Effector memory CD4-positive, alpha-beta T cell (primary cell): ENCODE measurements at regions not wholly inside any gene's neighbourhood (a gene's known extent, or its start where the extent isn't known, plus 50 kb on each side); places are given as distances from the start of the nearest gene placed in this dataset.

ENCODE experiments used
- DNase-seq, 3 donors: peaks; one replicate each; pipeline ENCODE4 v3.0.0-alpha.2; 2020
- H3K27ac ChIP-seq: 2 replicates; pipeline ENCODE4 v1.7.0; 2013; ENCODE audit warnings: mild to moderate bottlenecking, low read length, moderate library complexity; ENCODE audit not compliant: insufficient read depth, poor library complexity, severe bottlenecking
- H3K27me3 ChIP-seq: replicated peaks from 2 replicates; pipeline ENCODE4 v1.7.0; 2013; ENCODE audit warnings: mild to moderate bottlenecking, low read length; ENCODE audit not compliant: insufficient read depth, control insufficient read depth, poor library complexity, severe bottlenecking
- H3K36me3 ChIP-seq: 2 replicates; pipeline ENCODE4 v1.7.0; 2013; ENCODE audit warnings: mild to moderate bottlenecking, low read length, moderate library complexity; ENCODE audit not compliant: control insufficient read depth, insufficient read depth
- H3K4me1 ChIP-seq: 2 replicates; pipeline ENCODE4 v1.7.0; 2013; ENCODE audit warnings: low read length, mild to moderate bottlenecking; ENCODE audit not compliant: control insufficient read depth, insufficient read depth, poor library complexity, severe bottlenecking
- H3K4me3 ChIP-seq: 2 replicates; pipeline ENCODE4 v1.7.0; 2013; ENCODE audit warnings: low read length, low read depth, mild to moderate bottlenecking; ENCODE audit not compliant: insufficient read depth, poor library complexity, severe bottlenecking
- H3K9me3 ChIP-seq: 2 replicates; pipeline ENCODE4 v1.7.0; 2013; ENCODE audit warnings: mild to moderate bottlenecking, low read length, moderate library complexity; ENCODE audit not compliant: control insufficient read depth

DNA sequence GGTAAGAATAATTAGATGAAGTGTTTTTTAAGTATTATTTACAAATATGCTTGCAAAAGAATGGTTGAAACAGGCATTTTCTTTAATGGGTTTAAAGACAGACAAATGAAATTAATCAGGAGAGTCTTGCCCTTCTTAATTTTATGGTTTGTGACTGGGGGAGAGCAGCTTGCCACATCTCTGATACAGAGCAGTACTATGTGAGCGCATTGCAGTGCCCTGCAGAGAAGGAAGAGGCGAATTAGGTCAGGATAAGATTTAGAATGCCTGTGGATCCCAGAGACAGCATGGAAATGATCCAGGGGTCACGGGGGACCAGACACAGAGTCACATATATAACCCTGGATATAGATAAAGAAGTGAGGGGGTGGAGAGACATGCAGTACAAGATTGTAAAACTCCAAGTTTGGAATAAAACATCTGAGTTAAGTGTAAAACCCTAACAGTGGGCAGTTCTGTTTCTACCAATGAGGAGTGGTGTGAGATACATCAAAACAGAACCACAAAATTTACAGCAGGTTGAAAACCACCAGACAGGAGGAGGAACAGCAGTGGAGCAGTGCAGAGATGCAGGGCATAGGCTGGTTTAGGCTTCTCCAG lies 125.5 kb downstream of the FAM204A start:
- Histone ChIP-seq H3K27ac (no peak overlapping the region), H3K4me3 (no peak overlapping the region), H3K4me1 (no peaks in the 10 kb centered on the region), H3K9me3 (no peaks in the 10 kb centered on the region), H3K27me3 (no peaks in the 10 kb centered on the region), H3K36me3 (no peaks in the 10 kb centered on the region)
- DNase-seq = no peak

DNA sequence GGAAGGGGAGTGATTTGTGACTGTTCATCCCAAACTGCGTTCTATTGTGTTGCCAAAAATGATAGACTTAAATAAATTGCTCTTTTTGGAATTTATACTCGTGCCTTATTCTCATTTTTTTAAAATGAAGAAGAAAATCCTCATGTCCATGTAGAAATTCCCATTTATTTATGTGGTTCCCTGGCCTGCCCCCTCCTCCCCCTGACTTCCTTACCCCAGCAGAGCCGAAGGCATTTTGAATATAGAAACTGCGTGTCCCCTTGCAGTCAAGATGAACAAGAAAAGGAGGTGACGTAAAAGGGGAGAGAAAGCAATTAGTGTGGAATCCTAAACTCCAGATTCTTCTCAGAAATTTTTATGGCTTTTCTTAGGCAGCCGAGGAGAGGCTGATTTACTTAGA lies 126.1 kb downstream of the FAM204A start:
- H3K4me1 ChIP-seq = no peaks in the 10 kb centered on the region
- DNase-seq = no peak
- H3K4me3 ChIP-seq = no peak overlapping the region
- no peak overlapping the region for H3K27ac ChIP-seq
- no peaks in the 10 kb centered on the region for H3K27me3 ChIP-seq
- H3K9me3 ChIP-seq = no peaks in the 10 kb centered on the region
- no peaks in the 10 kb centered on the region for H3K36me3 ChIP-seq

DNA sequence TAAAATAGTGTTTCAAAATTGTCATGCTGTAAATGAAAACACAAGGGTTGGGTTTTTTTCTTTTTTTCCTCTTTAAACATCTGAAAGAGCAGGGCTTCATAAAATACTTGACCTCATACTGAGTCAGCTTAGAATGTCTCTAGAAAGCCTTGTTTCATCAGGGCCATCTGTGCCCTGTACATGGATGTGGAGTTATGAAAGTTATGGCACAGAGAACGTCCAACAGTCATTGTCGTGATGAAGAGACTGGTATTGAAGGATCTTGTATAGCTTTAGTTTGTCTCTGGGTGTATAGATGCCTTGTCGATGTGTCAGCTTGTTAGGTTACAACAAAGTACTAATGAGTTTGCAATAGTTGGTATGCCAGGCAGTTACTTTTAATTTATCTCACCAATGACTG lies 127.3 kb downstream of the FAM204A start:
- Histone ChIP-seq H3K4me3 (no peak overlapping the region), H3K4me1 (no peaks in the 10 kb centered on the region), H3K27ac (no peak overlapping the region), H3K27me3 (no peaks in the 10 kb centered on the region), H3K36me3 (no peaks in the 10 kb centered on the region), H3K9me3 (no peaks in the 10 kb centered on the region)
- DNase-seq = no peak

DNA sequence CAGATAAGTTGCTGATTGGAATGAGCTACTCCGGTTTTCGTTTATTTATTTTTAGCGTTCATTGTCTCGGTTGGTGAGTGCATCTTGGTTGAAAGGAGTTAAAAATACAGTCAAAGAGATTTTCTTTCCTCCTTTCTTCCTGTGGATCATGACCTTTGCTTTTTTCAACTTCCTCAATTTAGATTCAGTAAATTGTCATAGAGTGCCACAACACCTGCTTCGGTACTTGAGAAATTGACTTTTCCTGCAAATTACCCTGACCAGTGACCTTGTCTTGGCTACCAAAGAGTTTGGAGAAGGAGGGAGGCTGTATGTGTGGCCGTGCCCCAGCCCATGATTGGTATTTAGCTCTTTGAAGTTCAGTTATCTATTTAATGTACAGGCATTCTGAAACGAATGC lies 128.7 kb downstream of the FAM204A start:
- H3K36me3 ChIP-seq = no peaks in the 10 kb centered on the region
- no peaks in the 10 kb centered on the region for H3K27me3 ChIP-seq
- no peak overlapping the region for H3K4me3 ChIP-seq
- DNase-seq = no peak
- no peaks in the 10 kb centered on the region for H3K9me3 ChIP-seq
- no peaks in the 10 kb centered on the region for H3K4me1 ChIP-seq
- H3K27ac ChIP-seq = no peak overlapping the region

GRCh38 chr10:118210276-118210675 lies 131.8 kb downstream of the FAM204A start:
- Histone ChIP-seq H3K4me3 (no peak overlapping the region), H3K27ac (no peak overlapping the region), H3K9me3 (no peaks in the 10 kb centered on the region), H3K27me3 (no peaks in the 10 kb centered on the region), H3K36me3 (no peaks in the 10 kb centered on the region), H3K4me1 (no peaks in the 10 kb centered on the region)
- no peak for DNase-seq

- no peak for DNase-seq
- Histone ChIP-seq H3K4me3 (no peak overlapping the region), H3K27me3 (no peaks in the 10 kb centered on the region), H3K36me3 (no peaks in the 10 kb centered on the region), H3K27ac (no peak overlapping the region), H3K9me3 (no peaks in the 10 kb centered on the region), H3K4me1 (no peaks in the 10 kb centered on the region)
Measured at GRCh38 chr10:118209215-118209614, 132.9 kb downstream of the FAM204A start.

- no peaks in the 10 kb centered on the region for H3K9me3 ChIP-seq
- no peak overlapping the region for H3K4me3 ChIP-seq
- H3K4me1 ChIP-seq = no peaks in the 10 kb centered on the region
- H3K36me3 ChIP-seq = no peaks in the 10 kb centered on the region
- H3K27me3 ChIP-seq = peaks cover 4% of the 10 kb centered on the region
- H3K27ac ChIP-seq = no peak overlapping the region
- DNase-seq = no peak
Measured at GRCh38 chr10:118207470-118208007, 134.6 kb downstream of the FAM204A start.

DNA sequence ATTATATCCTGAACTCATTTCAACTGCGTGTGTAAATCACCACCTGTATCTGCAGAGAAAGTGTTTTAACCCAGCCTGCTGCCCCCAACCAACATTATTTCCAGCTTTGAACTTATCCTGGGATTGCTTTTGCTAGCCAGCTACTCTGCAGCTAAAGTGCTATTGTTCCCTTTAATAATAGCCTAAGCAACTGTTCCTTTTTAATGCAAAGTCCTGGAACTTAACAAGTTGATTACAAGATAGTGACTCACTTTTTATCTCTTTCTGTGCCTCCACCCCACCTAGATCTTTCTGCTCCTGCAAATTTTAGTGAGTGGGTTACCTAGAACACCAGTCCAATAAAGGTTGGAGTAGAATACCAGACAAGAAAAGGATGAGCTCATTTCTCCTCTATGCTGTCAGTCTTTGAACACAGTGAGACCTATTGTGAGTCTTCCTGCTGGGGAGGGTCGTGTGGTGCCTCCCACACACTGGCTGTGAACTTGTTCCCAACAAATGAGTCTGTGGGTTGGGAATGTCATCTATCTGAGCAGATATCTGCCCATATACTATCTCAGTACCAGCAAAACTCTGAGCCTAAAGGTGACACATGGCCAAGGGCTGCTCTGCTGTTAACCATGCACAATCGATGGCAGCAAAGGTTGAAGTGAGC lies 137.7 kb downstream of the FAM204A start:
- no peaks in the 10 kb centered on the region for H3K36me3 ChIP-seq
- peaks cover 6% of the 10 kb centered on the region for H3K27me3 ChIP-seq
- no peak for DNase-seq
- no peaks in the 10 kb centered on the region for H3K9me3 ChIP-seq
- no peaks in the 10 kb centered on the region for H3K4me1 ChIP-seq
- no peak overlapping the region for H3K27ac ChIP-seq
- H3K4me3 ChIP-seq = no peak overlapping the region

DNA sequence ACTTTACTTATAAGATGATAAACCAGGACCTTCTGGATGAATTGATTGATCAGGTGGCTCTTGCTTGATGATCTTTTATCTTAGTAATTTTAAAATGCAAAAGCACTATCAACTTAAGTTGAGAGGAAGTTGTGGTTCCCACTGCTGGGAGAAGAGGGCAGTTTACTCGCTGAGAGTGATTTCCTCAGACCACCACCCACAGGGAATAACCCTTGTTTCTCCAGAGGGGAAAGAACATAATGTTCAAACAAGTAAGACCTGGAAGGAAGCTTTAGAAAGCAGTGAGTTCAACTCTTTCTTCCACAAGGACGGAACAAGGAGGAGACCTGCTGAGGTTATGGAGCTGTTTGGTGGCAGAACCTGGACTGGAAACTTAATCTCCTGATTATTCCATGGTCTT lies 138.7 kb downstream of the FAM204A start:
- no peak overlapping the region for H3K4me3 ChIP-seq
- DNase-seq = no peak

GRCh38 chr10:118195729-118196128 lies 146.4 kb downstream of the FAM204A start:
- no peak overlapping the region for H3K4me3 ChIP-seq
- H3K27me3 ChIP-seq = no peaks in the 10 kb centered on the region
- no peak for DNase-seq
- no peaks in the 10 kb centered on the region for H3K4me1 ChIP-seq
- no peak overlapping the region for H3K27ac ChIP-seq
- no peaks in the 10 kb centered on the region for H3K36me3 ChIP-seq
- no peaks in the 10 kb centered on the region for H3K9me3 ChIP-seq

More for the DNA sequence above, 138.7 kb downstream of the FAM204A start:
- Histone ChIP-seq H3K27ac (no peak overlapping the region), H3K27me3 (peaks cover 6% of the 10 kb centered on the region), H3K4me1 (no peaks in the 10 kb centered on the region), H3K9me3 (no peaks in the 10 kb centered on the region), H3K36me3 (no peaks in the 10 kb centered on the region)
